ENCODE measurements at regions not wholly inside any gene's neighbourhood (a gene's known extent, or its start where the extent isn't known, plus 50 kb on each side); places are given as distances from the start of the nearest gene placed in this dataset.

DNA sequence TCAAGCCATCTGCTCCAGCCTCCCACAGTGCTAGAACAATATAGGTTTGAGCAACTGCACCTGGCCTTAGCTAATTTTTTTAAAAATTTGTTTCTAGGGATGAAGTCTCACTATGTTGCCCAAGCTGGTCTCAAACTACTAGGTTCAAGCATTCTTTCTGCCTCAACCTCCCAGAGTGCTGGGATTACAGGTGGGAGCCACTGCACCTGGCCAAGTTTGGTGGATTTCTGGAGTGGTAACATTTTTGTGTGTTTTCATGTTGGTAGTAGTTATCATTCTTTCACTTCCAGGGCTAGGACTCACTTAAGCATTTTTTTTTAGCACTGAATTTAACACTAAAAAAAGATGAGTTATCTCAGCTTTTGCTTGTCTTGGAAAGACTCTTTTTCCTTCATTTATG is 328.0 kb upstream of the RGS6 start:
- Histone ChIP-seq H4K20me1 (replicated peaks; ENCODE audit: control insufficient read depth, insufficient read depth, low read length) (no peaks in the 10 kb centered on the region), H3K9me1 (ENCODE audit: control insufficient read depth, insufficient read depth, low read length) (no peaks in the 10 kb centered on the region), H3K79me2 (ENCODE audit: control insufficient read depth, insufficient read depth, low read length) (no peaks in the 10 kb centered on the region), H3K9me3 (replicated peaks; ENCODE audit: control insufficient read depth, insufficient read depth, low read depth, low read length) (no peaks in the 10 kb centered on the region), H2AFZ (ENCODE audit: low read depth, low read length) (no peak overlapping the region), H3K4me2 (ENCODE audit: insufficient read depth, low read length) (no peak overlapping the region), H3K4me1 (replicated peaks in 1 of 2; ENCODE audit: control insufficient read depth in 2 of 2, insufficient read depth in 2 of 2, low read length in 2 of 2) (no peaks in the 10 kb centered on the region; a peak in 1 of 5 replicates), H3K36me3 (ENCODE audit: control insufficient read depth, insufficient read depth, low read length) (no peaks in the 10 kb centered on the region), H3K27me3 (ENCODE audit: control insufficient read depth in 2 of 2, insufficient read depth in 2 of 2, low read length in 2 of 2) (no peaks in the 10 kb centered on the region), H3K27ac (ENCODE audit: extremely low read depth, low read depth, low read length) (no peak overlapping the region), H3K4me3 (no peak overlapping the region), H3K9ac (ENCODE audit: insufficient read depth in 1 of 2, low read depth in 2 of 2, low read length in 2 of 2) (no peak overlapping the region)
- BruUV-seq (replicated peaks) = no TSS peak
- ATAC-seq (no peak), FAIRE-seq (no peak), DNase-seq (ENCODE audit: extremely low read depth in 1 of 4, low spot score in 3 of 4) (no peak)
- POLR2A ChIA-PET = interaction anchor here (1.4 kb wide), 1 partner anchor 9 kb away, joined by 3 read pairs; no protein-coding TSS in a partner anchor
- intact Hi-C loops (cut with micrococcal nuclease) (no loop called here), in situ Hi-C loops (cut with MboI) (no loop called here)
- TF ChIP-seq LEF1 (IDR thresholded peaks at IDR 0.05) = no peak
- TF ChIP-seq BCL6 (CRISPR knock-in tag; IDR thresholded peaks at IDR 0.05) = no peak
- no peak for TF ChIP-seq NFATC3 (IDR thresholded peaks at IDR 0.05)
- no peak for TF ChIP-seq XRCC5 (IDR thresholded peaks at IDR 0.05; ENCODE audit: low read depth, low read length)
- TF ChIP-seq ZBTB17 (CRISPR knock-in tag; IDR thresholded peaks at IDR 0.05) = no peak
- TF ChIP-seq RBM17 (IDR thresholded peaks at IDR 0.05; ENCODE audit: borderline replicate concordance, low read depth, low read length) = no peak
- no peak for TF ChIP-seq ZNF644 (tag; IDR thresholded peaks at IDR 0.05; ENCODE audit: low read depth)
- no peak for TF ChIP-seq ZNF282 (CRISPR knock-in tag; IDR thresholded peaks at IDR 0.05)
- TF ChIP-seq ETV5 (CRISPR knock-in tag; IDR thresholded peaks at IDR 0.05; ENCODE audit: low read depth) = no peak
- no peak for TF ChIP-seq SAP30 (IDR thresholded peaks at IDR 0.05; ENCODE audit: borderline replicate concordance, insufficient read depth, low read depth, low read length, poor library complexity, severe bottlenecking)
- TF ChIP-seq PHB2 (IDR thresholded peaks at IDR 0.05; ENCODE audit: low read depth) = no peak
- TF ChIP-seq CHD1 (IDR thresholded peaks at IDR 0.05; ENCODE audit: low read length) = no peak
- TF ChIP-seq E2F3 (CRISPR knock-in tag; IDR thresholded peaks at IDR 0.05) = no peak
- TF ChIP-seq ZNF311 (CRISPR knock-in tag; IDR thresholded peaks at IDR 0.05) = no peak
- CTCF ChIA-PET (ENCODE audit: low intra/inter-chr PET ratio) = no interaction called here

Measured in K562 (cell line).